SU-DHL-6 (cell line): ENCODE measurements at regions not wholly inside any gene's neighbourhood (a gene's known extent, or its start where the extent isn't known, plus 50 kb on each side); places are given as distances from the start of the nearest gene placed in this dataset.

Experiments used
- CTCF ChIP-seq: fragments of 200-600 bp; sonication (generic); IDR thresholded peaks from one replicate; pipeline ENCODE4 v1.5.1; 2017; ENCODE audit warnings: antibody characterized with exemption, mild to moderate bottlenecking, low read length, moderate library complexity; ENCODE audit not compliant: insufficient read depth, poor library complexity, severe bottlenecking
- EZH2phosphoT487 ChIP-seq: fragments of 200-600 bp; sonication (generic), shearing (Covaris generic); conservative IDR thresholded peaks from 2 replicates; pipeline ENCODE4 v1.6.1; 2018; ENCODE audit warnings: mild to moderate bottlenecking, antibody characterized with exemption, low read length, moderate library complexity, mixed read lengths

GRCh38 chr5:68543212-68543611 lies 327.7 kb downstream of the PIK3R1 start:
- TF ChIP-seq CTCF, result no peak
- no peak for TF ChIP-seq EZH2phosphoT487
